Cardiac fibroblast (primary cell): ENCODE measurements at regions not wholly inside any gene's neighbourhood (a gene's known extent, or its start where the extent isn't known, plus 50 kb on each side); places are given as distances from the start of the nearest gene placed in this dataset.

Experiments used
- DNase-seq, 2 donors: peaks; one replicate each; pipeline versions ENCODE4 v3.0.0 to v3.0.0-alpha.2; 2010; ENCODE audit warnings: low read depth in 2 of 2
- H3K4me3 ChIP-seq, 2 donors: replicated peaks in 1 of 2; 1 replicate in 1 of 2; 2 replicates in 1 of 2; pipeline ENCODE4 v1.5.1; 2011; ENCODE audit warnings: low read depth in 2 of 2, low read length in 2 of 2, mild to moderate bottlenecking in 2 of 2, moderate library complexity in 1 of 2
- CTCF ChIP-seq: IDR thresholded peaks from one replicate; pipeline ENCODE4 v1.5.1; 2011; ENCODE audit warnings: low read depth, mild to moderate bottlenecking, low read length, inconsistent platforms

DNA sequence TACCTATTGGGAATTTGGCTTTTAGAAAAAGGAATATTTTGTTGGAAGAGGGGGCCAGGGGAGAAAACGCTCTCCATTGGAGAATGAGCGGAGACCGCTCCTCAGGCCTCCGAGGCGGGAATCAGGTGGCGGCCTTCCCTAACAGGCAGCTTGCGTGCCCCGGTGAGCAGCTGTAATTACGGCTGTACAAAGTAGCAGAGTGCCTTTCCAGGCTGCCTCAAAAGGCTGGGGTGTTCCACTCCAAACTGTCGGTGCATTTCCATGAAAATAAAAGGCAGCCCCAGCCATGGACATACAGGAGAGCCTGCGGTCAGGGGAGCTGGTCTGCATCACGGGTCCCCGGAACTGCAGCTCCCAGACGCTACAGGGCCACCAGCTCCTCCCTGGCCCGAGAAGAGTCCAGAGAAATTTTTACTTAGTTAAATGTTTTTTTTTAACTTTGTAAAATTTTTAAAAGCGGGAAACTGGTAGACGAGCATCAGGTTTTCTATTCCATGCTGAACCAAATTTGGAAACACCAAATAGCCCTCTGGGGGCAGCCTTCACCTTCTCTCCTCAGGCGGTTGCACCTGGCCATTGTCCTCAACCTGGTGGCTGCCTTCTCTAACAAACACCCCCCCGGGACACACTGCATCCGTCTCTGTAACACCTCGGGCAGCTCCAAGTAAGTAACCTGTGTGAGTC is 209.3 kb upstream of the SALL3 start:
- no peak overlapping the region for H3K4me3 ChIP-seq
- TF ChIP-seq CTCF = no peak
- no peak for DNase-seq

DNA sequence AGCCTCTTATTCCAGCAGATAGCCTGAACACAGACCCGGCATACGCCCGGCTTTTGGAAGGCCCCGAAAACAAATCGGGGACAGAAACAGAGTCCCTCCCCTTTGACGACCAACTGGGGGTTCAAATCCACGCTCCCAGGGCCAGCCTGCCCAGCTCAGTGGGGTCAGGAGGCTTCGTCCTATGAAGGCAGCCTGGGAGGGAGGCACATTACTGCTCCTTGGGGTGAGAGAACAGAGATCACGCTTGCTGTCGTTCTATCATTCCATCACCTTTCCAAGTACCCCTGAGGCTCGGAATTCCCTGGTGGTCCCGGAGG is 208.8 kb upstream of the SALL3 start:
- no peak overlapping the region for H3K4me3 ChIP-seq
- no peak for DNase-seq
- TF ChIP-seq CTCF = no peak

DNA sequence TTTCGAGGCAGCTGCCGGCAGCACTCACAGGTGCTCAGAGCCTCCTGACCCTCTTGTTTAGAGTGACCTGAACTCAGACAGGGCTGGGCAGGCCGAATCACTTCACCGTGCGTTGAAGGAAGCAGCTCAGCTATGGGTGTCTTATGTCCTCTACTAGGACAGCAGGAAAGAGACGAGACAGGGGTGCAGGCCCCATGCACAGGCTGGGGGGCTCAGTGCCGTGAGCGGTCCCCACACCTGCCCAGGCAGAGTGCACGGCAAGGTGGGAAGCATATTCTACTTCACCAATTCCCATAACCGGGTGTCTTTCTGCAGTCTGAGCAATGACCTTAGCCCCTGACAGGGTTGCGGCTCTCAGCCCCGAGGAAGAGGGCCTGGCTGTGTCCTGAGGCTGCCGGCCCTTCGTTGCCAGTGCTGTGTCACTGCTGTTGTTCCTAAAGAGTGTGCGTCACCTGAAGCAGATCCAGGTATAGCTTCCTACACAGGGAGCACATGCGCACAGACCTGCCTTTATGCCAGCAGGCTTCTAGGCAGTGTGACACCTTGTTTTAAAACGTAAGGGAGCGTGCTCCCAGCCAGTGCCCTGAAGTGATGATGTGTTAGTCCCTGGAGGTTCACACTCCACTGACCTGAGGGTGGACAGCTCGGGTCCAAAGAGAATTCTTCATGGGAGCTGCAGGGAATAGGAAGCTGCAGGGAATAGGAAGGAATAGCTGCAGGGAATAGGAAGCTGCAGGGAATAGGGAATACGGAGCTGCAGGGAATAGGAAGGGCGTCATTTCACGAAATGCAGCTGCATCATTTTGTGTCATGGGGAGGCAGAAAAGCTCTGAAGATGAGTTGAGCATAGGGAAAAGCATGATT is 207.9 kb upstream of the SALL3 start:
- H3K4me3 ChIP-seq = no peak overlapping the region
- DNase-seq = no peak
- no peak for TF ChIP-seq CTCF

DNA sequence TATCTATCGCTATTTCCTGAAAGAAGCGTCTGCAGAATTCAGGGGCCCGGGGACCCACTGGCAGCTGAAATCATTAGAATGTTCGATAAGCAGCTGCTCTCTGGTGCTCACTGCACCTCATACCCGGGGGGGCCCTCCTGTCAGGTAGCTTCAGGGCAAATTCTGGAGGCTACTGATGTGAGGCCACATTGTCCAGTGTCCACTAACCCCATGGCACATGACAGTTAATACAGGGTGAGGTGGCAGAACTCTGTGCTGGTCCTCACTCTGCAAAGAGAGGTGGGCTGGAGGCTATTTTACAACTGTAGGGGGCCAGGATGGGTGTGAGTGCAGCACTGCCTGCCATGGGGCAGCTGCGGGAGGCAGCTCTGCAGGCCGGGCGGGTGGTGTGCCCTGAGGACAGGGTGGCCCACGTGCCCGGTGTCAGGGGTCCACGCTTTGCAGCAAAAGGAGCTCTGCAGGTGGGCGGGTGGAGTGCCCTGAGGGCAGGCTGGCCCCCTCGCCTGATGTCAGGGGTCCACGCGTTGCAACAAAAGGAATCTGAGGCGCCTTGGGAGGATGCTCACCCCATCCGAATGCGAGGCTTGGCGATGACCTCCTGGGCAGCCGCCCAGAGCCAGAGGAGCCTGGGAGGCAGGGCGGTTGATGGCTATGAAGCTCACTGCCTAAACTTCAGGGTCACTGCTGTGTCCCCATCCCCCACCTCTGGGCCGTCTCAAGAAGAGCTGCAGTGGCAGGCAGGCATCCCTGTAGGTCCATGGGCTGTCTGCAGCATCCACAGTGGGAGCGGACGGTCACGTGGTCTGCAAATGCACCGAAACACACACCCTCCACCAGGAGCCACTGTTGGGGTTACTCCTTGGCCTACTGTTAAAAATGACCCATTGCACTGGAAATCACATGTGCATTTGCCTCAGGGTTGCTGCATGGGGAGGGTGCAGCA is 207.0 kb upstream of the SALL3 start:
- TF ChIP-seq CTCF = no peak
- no peak for DNase-seq
- H3K4me3 ChIP-seq = no peak overlapping the region

- H3K4me3 ChIP-seq = no peak overlapping the region
- DNase-seq = no peak
- no peak for TF ChIP-seq CTCF
Measured at GRCh38 chr18:78773303-78773755, 206.3 kb upstream of the SALL3 start.

DNA sequence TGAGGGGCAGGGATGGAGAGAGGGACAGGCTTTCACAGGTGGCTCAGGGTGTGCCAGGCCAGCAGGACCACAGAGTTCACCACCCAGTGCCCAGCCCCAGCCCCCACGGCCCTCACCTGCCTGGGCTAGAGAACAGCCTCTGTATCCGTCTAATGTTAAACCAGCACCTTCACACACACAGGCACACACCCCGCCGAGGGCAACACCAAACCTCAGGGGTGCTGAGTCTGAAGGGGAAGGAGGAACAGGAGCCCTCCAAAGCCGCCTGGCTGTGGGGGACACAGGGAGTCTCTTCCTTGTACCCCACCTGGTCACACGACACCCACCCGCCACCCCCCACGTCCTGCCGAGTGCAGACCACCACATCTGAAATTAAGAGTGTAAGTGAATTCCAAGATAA is 205.8 kb upstream of the SALL3 start:
- no peak for DNase-seq
- no peak for TF ChIP-seq CTCF
- no peak overlapping the region for H3K4me3 ChIP-seq
